Activated T-helper 17 cell treated with anti-CD3 and anti-CD28 coated beads, Interleukin-2, amount 50 U/mL, for 72 hours (primary cell): ENCODE measurements at regions not wholly inside any gene's neighbourhood (a gene's known extent, or its start where the extent isn't known, plus 50 kb on each side); places are given as distances from the start of the nearest gene placed in this dataset.

Experiments
- ATAC-seq: fragments of 150-1000 bp; cut with Tn5 transposase; replicated peaks from 2 replicates; pipeline ENCODE4 v1.10.0; 2021; ENCODE audit warnings: mild to moderate bottlenecking, moderate library complexity
- H3K27ac Mint-ChIP-seq: one replicate; pipeline ENCODE4 v1.8.0; 2022; ENCODE audit warnings: mixed read lengths
- H3K27me3 Mint-ChIP-seq: one replicate; pipeline ENCODE4 v1.8.0; 2022; ENCODE audit warnings: mixed read lengths
- H3K36me3 Mint-ChIP-seq: one replicate; pipeline ENCODE4 v1.8.0; 2022; ENCODE audit warnings: low read depth, mild to moderate bottlenecking, mixed read lengths
- H3K4me1 Mint-ChIP-seq: one replicate; pipeline ENCODE4 v1.8.0; 2022; ENCODE audit warnings: mixed read lengths
- H3K4me3 Mint-ChIP-seq: one replicate; pipeline ENCODE4 v1.8.0; 2022; ENCODE audit warnings: mild to moderate bottlenecking, mixed read lengths
- H3K9me3 Mint-ChIP-seq: one replicate; pipeline ENCODE4 v1.8.0; 2022; ENCODE audit warnings: mixed read lengths

DNA sequence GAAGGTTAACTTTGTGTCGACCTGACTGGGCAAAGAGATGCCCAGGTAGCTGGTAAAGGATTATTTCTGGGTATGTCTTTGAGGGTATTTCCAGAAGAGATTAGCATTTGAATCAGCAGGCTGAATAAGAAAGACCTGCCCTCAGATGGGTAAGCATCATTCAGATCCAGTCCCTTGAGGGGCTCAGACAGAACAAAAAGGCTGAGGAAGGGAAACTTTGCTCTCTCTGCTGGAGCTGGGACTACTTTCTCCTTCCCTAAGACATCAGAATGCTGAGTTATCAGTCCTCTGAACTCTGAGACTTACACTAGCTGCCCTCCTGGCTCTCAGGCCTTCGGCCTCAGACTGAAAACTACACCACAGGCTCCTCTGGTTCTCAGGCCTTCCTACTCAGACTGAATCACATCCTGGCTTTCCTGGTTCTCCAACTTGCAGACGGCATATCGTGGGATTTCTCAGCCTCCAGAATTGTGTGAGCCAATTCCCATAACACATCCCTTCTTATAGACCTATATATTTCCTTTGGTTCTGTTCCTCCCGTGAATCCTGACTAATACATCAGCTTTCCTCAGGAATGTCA is 982.9 kb downstream of the TUSC7 start:
- Mint-ChIP-seq H3K27me3 (no peaks in the 10 kb centered on the region), H3K4me1 (no peaks in the 10 kb centered on the region), H3K4me3 (no peak overlapping the region), H3K36me3 (no peaks in the 10 kb centered on the region), H3K27ac (no peak overlapping the region), H3K9me3 (peaks cover 5% of the 10 kb centered on the region)
- no peak for ATAC-seq

- ATAC-seq: no peak
- H3K4me3 Mint-ChIP-seq: no peak overlapping the region
- H3K4me1 Mint-ChIP-seq: no peaks in the 10 kb centered on the region
- H3K27me3 Mint-ChIP-seq: no peaks in the 10 kb centered on the region
- H3K36me3 Mint-ChIP-seq: no peaks in the 10 kb centered on the region
- peaks cover 9% of the 10 kb centered on the region for H3K9me3 Mint-ChIP-seq
- no peak overlapping the region for H3K27ac Mint-ChIP-seq
Observed at GRCh38 chr3:117695321-117695720, 985.7 kb downstream of the TUSC7 start.

DNA sequence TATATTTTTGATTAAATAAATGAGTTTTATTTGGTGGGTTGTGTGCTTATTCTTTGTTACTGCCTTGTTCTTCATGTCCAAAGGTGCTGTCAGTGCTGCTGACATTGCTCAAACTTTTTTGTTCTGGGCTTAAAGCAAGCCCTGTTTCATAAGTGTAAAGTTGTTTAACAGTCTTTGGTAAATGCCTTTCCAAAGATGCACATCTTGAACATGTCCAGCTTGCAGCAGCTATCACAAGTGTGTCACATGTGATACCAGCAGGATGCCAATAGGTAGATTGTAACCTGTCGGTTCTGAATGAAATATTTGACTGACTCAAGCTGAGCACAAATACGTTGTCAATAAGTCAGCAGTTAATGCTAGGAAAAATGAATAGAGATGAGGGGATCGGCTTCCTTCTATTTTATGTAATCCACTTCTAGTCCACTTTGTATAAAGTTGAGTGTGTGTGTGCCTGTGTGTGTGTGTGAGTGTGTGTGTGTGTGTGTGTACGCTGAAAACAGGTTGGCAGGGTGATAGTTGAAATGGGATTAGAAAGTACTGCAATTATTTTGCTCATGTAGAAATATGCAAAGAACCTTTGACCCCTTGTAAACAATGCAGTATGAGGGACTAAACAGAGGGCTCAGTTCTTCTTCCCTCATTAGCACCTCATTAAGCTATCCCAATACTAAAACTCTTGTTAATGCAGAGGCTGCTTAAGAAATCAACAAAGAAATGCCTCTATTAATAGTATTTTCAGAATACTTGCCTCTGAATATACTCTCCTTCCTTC is 986.5 kb downstream of the TUSC7 start:
- no peak overlapping the region for H3K27ac Mint-ChIP-seq
- H3K4me3 Mint-ChIP-seq: no peak overlapping the region
- no peaks in the 10 kb centered on the region for H3K27me3 Mint-ChIP-seq
- peaks cover 14% of the 10 kb centered on the region for H3K9me3 Mint-ChIP-seq
- no peaks in the 10 kb centered on the region for H3K36me3 Mint-ChIP-seq
- no peak for ATAC-seq
- H3K4me1 Mint-ChIP-seq: no peaks in the 10 kb centered on the region

DNA sequence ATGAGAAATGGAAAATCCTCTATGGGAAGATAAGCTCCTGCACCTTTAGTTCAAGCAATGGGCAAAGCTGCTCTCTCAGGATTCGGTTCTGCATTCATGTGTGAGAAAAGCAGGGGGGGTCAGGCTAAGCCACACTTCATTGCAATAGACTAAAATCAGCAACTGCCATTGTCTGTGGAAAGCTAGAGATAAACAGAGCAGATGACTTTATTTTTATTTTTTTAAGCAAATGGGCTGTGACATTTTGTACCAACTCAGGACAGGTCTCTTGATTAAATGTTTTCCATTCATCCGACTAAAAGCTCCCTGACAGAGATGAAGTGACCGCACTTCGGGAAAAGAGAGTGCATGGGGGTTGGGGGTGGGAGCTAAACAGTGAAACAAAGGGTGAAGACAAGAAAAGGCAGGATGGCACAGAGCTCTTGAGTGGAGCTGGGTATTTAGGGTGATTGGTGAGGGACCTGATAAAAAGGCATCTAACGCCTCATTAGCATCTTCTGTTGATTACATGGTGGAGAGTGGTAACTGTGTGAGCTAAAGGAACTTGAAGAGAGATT is 987.4 kb downstream of the TUSC7 start:
- no peaks in the 10 kb centered on the region for H3K27me3 Mint-ChIP-seq
- no peak overlapping the region for H3K27ac Mint-ChIP-seq
- H3K4me3 Mint-ChIP-seq: no peak overlapping the region
- no peaks in the 10 kb centered on the region for H3K36me3 Mint-ChIP-seq
- H3K4me1 Mint-ChIP-seq: no peaks in the 10 kb centered on the region
- no peak for ATAC-seq
- H3K9me3 Mint-ChIP-seq: peaks cover 14% of the 10 kb centered on the region

DNA sequence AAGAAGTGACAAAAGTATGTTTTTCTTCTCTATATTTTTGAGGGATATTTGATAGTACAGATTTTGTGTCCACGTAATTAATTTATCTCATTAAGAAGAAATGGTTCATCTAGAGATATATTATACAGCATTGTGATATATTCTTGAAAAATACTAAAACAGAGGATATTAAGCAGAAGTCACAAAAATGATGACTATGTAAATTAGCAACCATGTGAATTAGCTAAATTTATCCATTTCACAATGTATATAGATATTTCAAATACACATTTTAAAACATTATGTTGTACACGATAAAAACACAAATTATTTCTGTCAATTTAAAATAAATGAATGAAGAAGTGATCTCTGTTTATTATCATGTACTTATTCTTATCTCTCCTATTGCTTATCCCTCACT is 989.5 kb downstream of the TUSC7 start:
- H3K27ac Mint-ChIP-seq: no peak overlapping the region
- no peak for ATAC-seq
- no peak overlapping the region for H3K4me3 Mint-ChIP-seq
- no peaks in the 10 kb centered on the region for H3K27me3 Mint-ChIP-seq
- no peaks in the 10 kb centered on the region for H3K36me3 Mint-ChIP-seq
- H3K4me1 Mint-ChIP-seq: no peaks in the 10 kb centered on the region
- H3K9me3 Mint-ChIP-seq: peaks cover 13% of the 10 kb centered on the region

- ATAC-seq: no peak
- Mint-ChIP-seq H3K4me1 (no peaks in the 10 kb centered on the region), H3K27me3 (no peaks in the 10 kb centered on the region), H3K9me3 (peaks cover 9% of the 10 kb centered on the region), H3K27ac (no peak overlapping the region), H3K4me3 (no peak overlapping the region), H3K36me3 (no peaks in the 10 kb centered on the region)
Observed at GRCh38 chr3:117700573-117701360, 991.2 kb downstream of the TUSC7 start.

DNA sequence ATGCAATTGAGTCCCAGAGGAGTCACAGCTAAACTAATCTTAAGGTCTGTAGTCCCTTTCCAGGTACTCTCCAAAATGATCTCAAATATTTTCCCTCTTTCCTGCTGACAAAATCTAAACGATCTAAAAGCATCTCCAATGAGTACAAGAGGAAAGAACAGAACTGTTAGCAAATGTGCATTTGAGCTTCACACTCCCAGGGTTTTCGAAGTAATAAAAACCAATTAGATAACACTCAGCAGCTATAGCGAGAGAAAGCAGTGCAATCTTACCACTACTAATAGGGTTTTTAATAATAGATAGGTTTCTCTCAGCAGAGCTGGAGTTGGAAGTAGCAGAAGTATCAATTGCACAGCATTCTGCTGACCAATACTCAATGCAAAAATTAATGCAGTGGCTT is 995.4 kb downstream of the TUSC7 start:
- H3K4me3 Mint-ChIP-seq: no peak overlapping the region
- H3K9me3 Mint-ChIP-seq: peaks cover 8% of the 10 kb centered on the region
- no peaks in the 10 kb centered on the region for H3K36me3 Mint-ChIP-seq
- no peak overlapping the region for H3K27ac Mint-ChIP-seq
- no peaks in the 10 kb centered on the region for H3K4me1 Mint-ChIP-seq
- no peaks in the 10 kb centered on the region for H3K27me3 Mint-ChIP-seq
- no peak for ATAC-seq

- H3K36me3 Mint-ChIP-seq: no peaks in the 10 kb centered on the region
- H3K27ac Mint-ChIP-seq: no peak overlapping the region
- no peaks in the 10 kb centered on the region for H3K27me3 Mint-ChIP-seq
- H3K9me3 Mint-ChIP-seq: peaks cover 4% of the 10 kb centered on the region
- H3K4me1 Mint-ChIP-seq: no peaks in the 10 kb centered on the region
- H3K4me3 Mint-ChIP-seq: no peak overlapping the region
- no peak for ATAC-seq
Observed at GRCh38 chr3:117706037-117706436, 996.5 kb downstream of the TUSC7 start.

DNA sequence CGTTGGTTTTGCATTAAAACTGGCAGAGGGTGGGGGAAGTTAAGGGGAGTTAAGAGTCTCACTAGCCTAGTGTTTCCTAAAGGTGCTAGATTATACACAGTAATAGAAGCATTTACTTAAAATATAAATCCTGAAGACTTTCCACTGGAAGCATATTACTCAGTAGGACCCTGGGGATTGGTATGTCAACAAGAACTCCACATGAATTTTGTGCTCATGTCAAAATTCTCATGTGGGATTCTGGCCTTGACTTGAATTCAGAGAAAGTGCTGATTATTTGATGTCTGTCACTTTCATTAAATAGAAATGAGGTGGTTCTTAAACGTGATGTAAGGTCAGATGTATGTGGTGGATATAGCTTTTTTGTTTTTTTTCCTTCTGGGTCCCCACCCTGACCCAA is 997.2 kb downstream of the TUSC7 start:
- ATAC-seq: no peak
- no peak overlapping the region for H3K27ac Mint-ChIP-seq
- no peak overlapping the region for H3K4me3 Mint-ChIP-seq
- H3K4me1 Mint-ChIP-seq: no peaks in the 10 kb centered on the region
- H3K36me3 Mint-ChIP-seq: no peaks in the 10 kb centered on the region
- no peaks in the 10 kb centered on the region for H3K27me3 Mint-ChIP-seq
- peaks cover 4% of the 10 kb centered on the region for H3K9me3 Mint-ChIP-seq

- H3K4me1 Mint-ChIP-seq: no peaks in the 10 kb centered on the region
- H3K27ac Mint-ChIP-seq: no peak overlapping the region
- ATAC-seq: no peak
- no peaks in the 10 kb centered on the region for H3K36me3 Mint-ChIP-seq
- H3K4me3 Mint-ChIP-seq: no peak overlapping the region
- H3K27me3 Mint-ChIP-seq: no peaks in the 10 kb centered on the region
- H3K9me3 Mint-ChIP-seq: peaks cover 4% of the 10 kb centered on the region
Observed at GRCh38 chr3:117708601-117709000, 999.0 kb downstream of the TUSC7 start.

DNA sequence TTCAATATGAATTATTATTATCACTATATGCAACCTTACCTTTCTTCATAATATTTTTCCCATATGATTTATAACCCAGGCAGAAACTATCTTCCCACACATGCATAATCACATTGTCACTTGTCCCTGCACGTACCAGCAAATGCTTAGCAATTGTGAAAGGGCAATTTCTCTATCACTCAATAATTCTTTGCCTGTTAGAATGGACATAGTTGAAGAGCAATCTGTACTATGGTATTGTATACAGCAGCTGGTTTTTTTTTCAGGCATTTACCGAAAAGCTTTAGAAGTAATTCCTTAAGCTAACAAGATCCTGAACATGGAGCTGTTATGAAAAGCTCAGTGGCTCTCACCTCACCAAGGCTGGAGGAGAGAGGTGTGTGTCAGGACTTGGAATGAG is 999.5 kb downstream of the TUSC7 start:
- no peaks in the 10 kb centered on the region for H3K4me1 Mint-ChIP-seq
- H3K4me3 Mint-ChIP-seq: no peak overlapping the region
- no peak for ATAC-seq
- no peaks in the 10 kb centered on the region for H3K36me3 Mint-ChIP-seq
- H3K27me3 Mint-ChIP-seq: no peaks in the 10 kb centered on the region
- peaks cover 4% of the 10 kb centered on the region for H3K9me3 Mint-ChIP-seq
- no peak overlapping the region for H3K27ac Mint-ChIP-seq

- Mint-ChIP-seq H3K9me3 (peaks cover 4% of the 10 kb centered on the region), H3K4me1 (no peaks in the 10 kb centered on the region), H3K4me3 (no peak overlapping the region), H3K36me3 (no peaks in the 10 kb centered on the region), H3K27me3 (no peaks in the 10 kb centered on the region), H3K27ac (no peak overlapping the region)
- ATAC-seq: no peak
Observed at GRCh38 chr3:117710501-117710900, 1000.9 kb downstream of the TUSC7 start.

GRCh38 chr3:117719316-117719926 is 1009.8 kb downstream of the TUSC7 start:
- Mint-ChIP-seq H3K27ac (no peak overlapping the region), H3K9me3 (peaks cover 5% of the 10 kb centered on the region), H3K36me3 (no peaks in the 10 kb centered on the region), H3K27me3 (no peaks in the 10 kb centered on the region), H3K4me3 (no peak overlapping the region), H3K4me1 (no peaks in the 10 kb centered on the region)
- ATAC-seq: no peak

GRCh38 chr3:117721866-117722265 is 1012.3 kb downstream of the TUSC7 start:
- ATAC-seq: no peak
- peaks cover 5% of the 10 kb centered on the region for H3K9me3 Mint-ChIP-seq
- no peaks in the 10 kb centered on the region for H3K4me1 Mint-ChIP-seq
- no peak overlapping the region for H3K27ac Mint-ChIP-seq
- no peak overlapping the region for H3K4me3 Mint-ChIP-seq
- H3K36me3 Mint-ChIP-seq: no peaks in the 10 kb centered on the region
- no peaks in the 10 kb centered on the region for H3K27me3 Mint-ChIP-seq
